ENCODE measurements at regions not wholly inside any gene's neighbourhood (a gene's known extent, or its start where the extent isn't known, plus 50 kb on each side); places are given as distances from the start of the nearest gene placed in this dataset.

- intact Hi-C loops (cut with micrococcal nuclease): no loop called here
Measured at GRCh38 chr4:14596904-14597303, 405.4 kb upstream of the CPEB2 start.

DNA sequence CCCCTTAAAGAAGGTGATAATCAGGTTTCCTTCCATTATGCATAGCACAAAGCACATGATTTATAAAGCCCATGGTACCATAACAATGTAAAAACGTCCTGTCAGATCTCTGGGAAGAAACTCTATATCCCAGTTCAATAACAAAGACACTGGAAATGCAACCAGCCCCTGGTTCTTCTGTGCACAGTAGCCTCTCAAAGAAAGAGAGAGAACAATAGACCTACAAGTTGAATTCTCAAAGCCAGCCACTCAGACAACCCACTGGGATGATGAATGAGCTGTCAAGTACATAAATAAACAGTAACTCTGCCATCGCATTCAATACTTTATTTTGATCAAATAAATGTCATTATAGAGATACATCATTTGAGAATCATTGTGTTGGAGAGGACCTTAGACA, 400.1 kb upstream of the CPEB2 start:
- intact Hi-C loops (cut with micrococcal nuclease): no loop called here

GRCh38 chr4:14607001-14607400, 395.3 kb upstream of the CPEB2 start:
- intact Hi-C loops (cut with micrococcal nuclease): no loop called here

GRCh38 chr4:14607578-14607977, 394.7 kb upstream of the CPEB2 start:
- intact Hi-C loops (cut with micrococcal nuclease): no loop called here

DNA sequence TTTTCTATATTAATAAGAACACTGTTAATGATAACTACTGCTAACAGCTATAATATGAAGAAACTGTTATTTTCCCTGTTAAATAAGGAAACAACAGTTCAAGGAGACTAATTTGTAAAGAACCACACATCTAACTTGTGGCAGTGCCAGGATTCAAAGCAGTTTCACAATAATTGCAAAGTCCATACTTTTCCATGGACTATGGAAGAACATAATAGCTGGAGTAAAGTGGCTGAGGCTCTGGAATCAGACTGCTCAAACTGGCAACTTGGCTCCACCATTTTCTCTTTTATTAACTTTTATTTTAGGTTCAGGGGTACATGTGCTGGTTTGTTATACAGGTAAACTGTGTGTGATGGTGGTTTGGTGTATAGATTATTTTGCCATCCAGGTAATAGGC, 393.7 kb upstream of the CPEB2 start:
- intact Hi-C loops (cut with micrococcal nuclease): no loop called here

DNA sequence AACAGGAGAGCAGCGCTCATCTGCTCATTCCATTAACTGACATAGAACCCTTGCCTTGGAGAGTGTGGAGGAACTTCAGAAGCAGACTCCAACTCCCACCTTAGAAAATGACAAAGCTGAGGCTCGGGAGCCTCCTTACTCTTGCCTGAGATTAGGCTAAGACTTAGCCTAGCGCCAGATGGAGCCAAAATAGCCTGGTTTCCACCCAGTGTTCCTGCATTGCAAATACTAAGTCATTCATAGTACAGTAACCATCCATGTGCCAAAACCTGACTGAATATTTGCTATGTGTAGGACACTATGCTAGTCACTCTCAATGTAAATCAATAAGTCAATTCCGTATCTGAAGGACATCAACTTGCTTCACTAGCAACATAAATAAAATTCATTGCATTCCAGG, 387.4 kb upstream of the CPEB2 start:
- intact Hi-C loops (cut with micrococcal nuclease): no loop called here

DNA sequence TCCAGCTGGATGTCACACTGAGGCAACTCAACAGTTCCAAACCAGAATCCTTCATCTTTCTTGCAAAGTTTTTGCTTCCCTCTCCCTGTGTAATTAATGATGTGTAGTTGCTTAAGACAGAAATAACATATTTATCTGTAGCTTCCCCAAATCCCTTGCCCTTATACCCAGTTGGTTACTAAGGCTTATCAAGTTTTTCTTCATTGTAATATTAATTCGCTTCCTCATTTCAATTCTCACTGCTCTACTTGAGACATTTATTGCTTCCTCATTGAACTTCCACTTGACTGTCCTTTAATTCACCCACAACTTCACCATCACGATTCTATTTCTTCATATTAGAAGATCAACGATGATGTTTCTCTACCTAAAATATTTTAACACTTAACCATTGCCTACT, 386.6 kb upstream of the CPEB2 start:
- intact Hi-C loops (cut with micrococcal nuclease): no loop called here

DNA sequence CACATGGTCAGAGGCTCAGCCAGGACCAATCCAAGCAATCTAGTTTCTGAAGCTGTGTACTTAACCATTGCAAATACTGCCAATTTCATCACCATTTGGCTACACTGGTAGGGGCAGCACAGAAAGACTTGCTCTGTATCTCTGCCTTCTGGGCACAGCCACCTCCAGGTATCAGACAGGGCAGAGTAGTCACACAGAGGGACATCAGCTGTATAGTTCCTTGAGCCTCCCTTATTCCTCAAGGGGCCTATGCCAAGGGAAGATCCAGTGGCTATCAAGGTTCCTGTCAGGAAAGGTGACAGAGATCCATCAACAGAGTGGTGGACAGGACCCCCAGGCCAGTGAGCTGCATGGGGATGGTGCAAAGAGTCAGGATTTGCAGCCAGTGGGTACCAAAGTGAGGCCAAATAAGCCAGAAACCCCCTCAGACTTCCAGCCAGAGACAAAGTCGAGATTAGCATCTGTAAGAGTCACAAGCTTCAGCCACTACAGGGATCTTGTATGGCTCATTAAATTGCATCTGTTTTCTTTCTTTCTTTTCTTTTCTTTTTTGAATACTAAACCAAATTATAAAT, 381.6 kb upstream of the CPEB2 start:
- intact Hi-C loops (cut with micrococcal nuclease): no loop called here

DNA sequence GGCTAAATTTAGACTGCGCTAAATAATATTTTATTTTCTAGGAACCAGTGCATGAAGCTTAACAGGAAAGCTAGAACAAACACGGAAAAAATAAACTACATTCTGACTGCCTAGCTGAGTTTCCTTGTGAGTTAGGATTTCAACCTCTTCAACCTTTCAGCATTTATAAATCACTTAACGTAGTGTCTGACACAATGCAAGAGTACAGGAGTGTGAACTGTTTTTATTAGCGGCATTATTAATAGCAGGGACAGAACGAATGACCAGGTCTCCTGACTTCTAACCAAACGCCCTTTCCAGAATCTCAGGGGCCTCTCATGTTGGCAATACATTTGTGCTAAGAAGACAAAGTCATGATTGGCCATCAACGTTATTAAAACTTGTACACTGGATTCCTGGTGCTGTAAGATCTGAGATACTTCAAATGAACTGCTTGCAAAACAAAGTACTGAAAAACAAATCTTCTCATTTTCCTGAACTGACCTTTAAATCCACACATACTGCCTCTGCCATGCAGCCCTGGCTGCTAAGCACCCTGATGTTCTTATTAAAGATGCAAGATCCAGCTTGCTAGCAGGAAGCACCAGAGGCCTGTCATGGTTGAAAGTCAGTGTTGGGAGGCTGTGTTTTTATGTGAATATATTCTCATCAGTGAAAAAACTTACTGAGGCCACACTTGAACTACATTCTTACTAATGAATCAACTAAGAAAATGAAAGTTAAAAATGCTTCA, 380.4 kb upstream of the CPEB2 start:
- intact Hi-C loops (cut with micrococcal nuclease): no loop called here

GRCh38 chr4:14627038-14627437, 375.2 kb upstream of the CPEB2 start:
- intact Hi-C loops (cut with micrococcal nuclease): no loop called here

GRCh38 chr4:14631806-14632440, 370.4 kb upstream of the CPEB2 start:
- intact Hi-C loops (cut with micrococcal nuclease): no loop called here

GRCh38 chr4:14636563-14636962, 365.7 kb upstream of the CPEB2 start:
- intact Hi-C loops (cut with micrococcal nuclease): no loop called here

GRCh38 chr4:14640476-14640875, 361.8 kb upstream of the CPEB2 start:
- intact Hi-C loops (cut with micrococcal nuclease): no loop called here

DNA sequence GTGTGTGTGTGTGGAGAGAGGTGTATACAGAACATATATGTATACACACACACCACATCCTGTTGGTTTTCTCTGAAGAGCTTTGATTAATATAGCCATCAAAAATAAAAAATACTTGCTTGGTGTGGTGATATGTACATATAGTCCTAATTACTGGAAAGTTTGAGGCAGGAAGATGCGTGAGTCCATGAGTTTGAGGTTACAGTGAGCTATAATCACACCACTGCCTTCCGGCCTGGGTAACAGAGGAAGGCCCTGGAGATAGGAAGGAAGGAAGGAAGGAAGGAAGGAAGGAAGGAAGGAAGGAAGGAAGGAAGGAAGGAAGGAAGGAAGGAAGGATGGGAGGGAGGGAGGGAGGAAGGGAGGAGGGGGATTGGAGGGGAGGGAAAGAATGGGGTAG, 360.4 kb upstream of the CPEB2 start:
- intact Hi-C loops (cut with micrococcal nuclease): no loop called here

DNA sequence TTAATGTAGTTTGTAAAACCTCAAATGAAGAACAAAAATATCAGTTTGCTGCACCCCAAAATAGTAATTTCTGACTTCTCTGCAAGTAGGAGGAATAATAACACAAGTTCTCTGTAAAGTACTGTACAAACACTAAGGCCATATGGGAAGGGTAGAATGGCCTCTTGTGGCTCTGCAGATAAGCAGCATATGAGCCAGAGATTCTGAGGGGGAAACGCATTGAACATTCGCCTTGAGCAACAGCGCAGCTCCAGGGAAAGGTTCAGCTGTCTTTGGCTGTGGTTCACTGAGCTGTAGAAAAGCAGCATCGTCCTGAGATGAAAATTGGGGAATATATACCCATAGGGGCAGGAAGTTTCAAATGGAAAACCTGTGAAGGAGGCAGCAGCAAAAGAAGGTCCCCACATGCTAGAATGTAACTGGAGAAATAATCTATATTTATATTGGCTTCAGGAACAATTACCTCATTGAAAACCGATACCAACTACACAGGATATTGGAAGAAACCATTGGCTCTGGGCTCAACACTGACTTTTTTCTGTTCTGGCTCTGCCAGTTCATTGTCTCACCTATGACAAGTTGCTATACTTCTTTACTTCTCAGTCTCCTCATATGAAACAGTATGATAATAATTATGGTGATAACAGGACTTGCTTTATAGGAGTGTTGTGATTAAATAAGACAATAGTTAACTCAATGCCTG, 357.6 kb upstream of the CPEB2 start:
- intact Hi-C loops (cut with micrococcal nuclease): no loop called here

- intact Hi-C loops (cut with micrococcal nuclease): no loop called here
Measured at GRCh38 chr4:14646831-14647230, 355.4 kb upstream of the CPEB2 start.

- intact Hi-C loops (cut with micrococcal nuclease): no loop called here
Measured at GRCh38 chr4:14650127-14650526, 352.2 kb upstream of the CPEB2 start.

DNA sequence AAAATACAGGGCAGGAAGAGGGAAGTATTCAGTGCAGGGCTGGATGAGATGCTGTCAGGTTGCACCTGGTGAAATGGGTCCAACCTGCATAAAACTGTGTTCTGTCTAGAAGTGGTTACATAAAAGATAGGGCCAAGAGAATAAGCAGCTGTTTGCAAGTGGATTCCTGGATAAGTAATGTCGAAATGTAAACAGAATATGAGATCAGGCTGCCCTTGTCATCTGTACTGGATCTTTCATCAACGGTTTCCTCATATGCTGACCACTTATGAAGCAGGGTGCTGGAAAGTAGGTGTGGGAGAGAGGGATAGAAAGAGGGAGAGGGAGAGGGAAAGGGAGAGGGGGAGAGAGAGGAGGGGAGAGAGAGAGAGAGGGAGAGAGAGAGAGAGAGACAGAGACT, 349.8 kb upstream of the CPEB2 start:
- intact Hi-C loops (cut with micrococcal nuclease): no loop called here

- intact Hi-C loops (cut with micrococcal nuclease): no loop called here
Measured at GRCh38 chr4:14653338-14653737, 348.9 kb upstream of the CPEB2 start.

- intact Hi-C loops (cut with micrococcal nuclease): no loop called here
Measured at GRCh38 chr4:14659286-14659685, 343.0 kb upstream of the CPEB2 start.

DNA sequence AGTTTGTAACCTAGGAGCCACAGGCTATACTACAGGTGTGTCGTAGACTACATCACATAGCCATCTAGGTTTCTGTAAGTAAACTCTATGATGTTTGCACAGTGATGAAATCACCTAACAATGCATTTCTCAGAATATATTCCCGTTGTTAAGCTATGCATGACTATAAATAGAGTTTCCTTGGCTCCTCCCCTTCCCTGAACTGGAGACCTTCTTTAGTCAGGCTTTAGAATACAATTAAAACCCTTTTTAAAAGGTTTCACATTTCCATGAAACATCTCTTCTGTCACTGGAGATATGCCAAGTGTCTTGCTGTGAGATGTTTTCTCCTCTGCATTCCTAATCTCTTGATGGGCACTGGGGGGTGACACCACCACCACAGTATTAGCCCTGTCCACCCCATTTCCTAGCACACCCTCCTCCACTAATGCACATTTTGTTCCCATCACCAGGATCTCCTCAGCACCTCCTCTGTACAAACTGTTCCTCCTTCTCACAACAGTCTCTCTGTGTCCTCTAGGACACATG, 334.6 kb upstream of the CPEB2 start:
- intact Hi-C loops (cut with micrococcal nuclease): no loop called here

DNA sequence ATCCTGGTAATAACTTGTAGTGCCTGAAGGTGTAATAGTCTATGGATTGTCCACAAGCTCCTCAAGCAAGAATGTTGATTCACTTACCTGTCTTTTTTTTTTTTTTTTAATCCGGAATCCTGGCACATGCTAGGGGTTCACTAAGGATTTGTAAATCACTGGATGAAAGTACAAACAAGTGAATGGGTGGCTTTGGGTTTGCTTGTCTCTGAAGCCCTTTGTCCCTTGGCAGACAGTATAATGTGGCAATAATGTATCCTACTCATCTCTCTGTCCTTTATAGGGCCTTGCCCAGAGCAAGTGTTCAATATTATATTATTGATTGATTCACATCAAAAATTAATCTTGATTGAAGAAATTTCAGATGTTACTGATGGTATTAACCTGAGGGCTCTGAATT, 334.0 kb upstream of the CPEB2 start:
- intact Hi-C loops (cut with micrococcal nuclease): no loop called here
